ENCODE measurements at regions not wholly inside any gene's neighbourhood (a gene's known extent, or its start where the extent isn't known, plus 50 kb on each side); places are given as distances from the start of the nearest gene placed in this dataset.

DNA sequence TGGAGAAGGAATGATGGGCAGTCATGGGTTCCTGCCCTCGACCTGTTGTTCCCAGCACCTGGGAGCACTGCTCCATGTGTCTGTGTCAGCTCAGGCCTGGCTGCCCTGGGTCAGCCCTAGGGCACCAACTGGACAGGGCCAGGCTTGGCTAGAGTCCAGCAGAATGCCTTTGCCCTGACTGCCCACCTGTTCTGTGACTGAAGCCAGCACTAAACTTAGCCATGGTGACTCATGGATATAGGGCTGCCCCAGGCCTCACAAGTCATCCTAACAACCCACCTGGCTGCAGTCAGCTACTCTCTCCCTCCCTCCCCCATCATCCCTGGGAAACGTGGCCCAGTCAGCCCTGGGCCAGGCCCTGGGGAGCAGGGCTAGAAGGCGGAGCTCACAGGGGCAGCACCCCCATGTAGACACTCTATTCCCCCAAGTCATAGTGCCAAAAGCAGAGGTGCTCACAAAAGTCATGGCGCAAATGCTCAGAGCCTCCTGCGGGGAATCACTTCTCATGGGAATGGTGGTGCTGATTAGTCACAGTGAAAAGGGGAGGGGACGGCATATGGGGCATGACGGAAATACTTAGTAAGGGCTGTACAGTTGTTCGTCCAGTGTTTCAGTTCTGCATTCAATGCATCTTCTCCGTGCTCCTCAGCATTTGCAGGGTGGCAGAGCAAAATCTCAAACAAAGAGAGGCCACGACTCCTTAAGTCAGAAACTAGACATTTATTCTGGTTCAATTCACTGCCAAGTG is 52.0 kb upstream of the NTF3 start:
- WGBS, result 79% methylated on average over 10 of the region's 10 CpGs
- no peaks in the 10 kb centered on the region for H3K4me1 ChIP-seq (ENCODE audit: control insufficient read depth in 4 of 4, insufficient read depth in 4 of 4, low read length in 3 of 4)
- DNase-seq (ENCODE audit: low spot score), result no peak
- no peak for TF ChIP-seq YY1 (IDR thresholded peaks at IDR 0.05)
- TF ChIP-seq SP1 (IDR thresholded peaks at IDR 0.05), result no peak
- no peak for TF ChIP-seq NR2F2 (IDR thresholded peaks at IDR 0.05)
- TF ChIP-seq FOXA2 (IDR thresholded peaks at IDR 0.05), result no peak
- no peak for TF ChIP-seq HNF4A (conservative IDR thresholded peaks at IDR 0.05)
- TF ChIP-seq FOXA1 (IDR thresholded peaks at IDR 0.05), result no peak
- TF ChIP-seq, protein P1, sequence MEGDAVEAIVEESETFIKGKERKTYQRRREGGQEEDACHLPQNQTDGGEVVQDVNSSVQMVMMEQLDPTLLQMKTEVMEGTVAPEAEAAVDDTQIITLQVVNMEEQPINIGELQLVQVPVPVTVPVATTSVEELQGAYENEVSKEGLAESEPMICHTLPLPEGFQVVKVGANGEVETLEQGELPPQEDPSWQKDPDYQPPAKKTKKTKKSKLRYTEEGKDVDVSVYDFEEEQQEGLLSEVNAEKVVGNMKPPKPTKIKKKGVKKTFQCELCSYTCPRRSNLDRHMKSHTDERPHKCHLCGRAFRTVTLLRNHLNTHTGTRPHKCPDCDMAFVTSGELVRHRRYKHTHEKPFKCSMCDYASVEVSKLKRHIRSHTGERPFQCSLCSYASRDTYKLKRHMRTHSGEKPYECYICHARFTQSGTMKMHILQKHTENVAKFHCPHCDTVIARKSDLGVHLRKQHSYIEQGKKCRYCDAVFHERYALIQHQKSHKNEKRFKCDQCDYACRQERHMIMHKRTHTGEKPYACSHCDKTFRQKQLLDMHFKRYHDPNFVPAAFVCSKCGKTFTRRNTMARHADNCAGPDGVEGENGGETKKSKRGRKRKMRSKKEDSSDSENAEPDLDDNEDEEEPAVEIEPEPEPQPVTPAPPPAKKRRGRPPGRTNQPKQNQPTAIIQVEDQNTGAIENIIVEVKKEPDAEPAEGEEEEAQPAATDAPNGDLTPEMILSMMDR (IDR thresholded peaks at IDR 0.05; ENCODE audit: low read depth, low read length, missing input control), result no peak
- TF ChIP-seq RAD21 (IDR thresholded peaks at IDR 0.05), result no peak
- TF ChIP-seq, protein P2, sequence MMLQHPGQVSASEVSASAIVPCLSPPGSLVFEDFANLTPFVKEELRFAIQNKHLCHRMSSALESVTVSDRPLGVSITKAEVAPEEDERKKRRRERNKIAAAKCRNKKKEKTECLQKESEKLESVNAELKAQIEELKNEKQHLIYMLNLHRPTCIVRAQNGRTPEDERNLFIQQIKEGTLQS (IDR thresholded peaks at IDR 0.05), result no peak
- no peak for TF ChIP-seq GABPA (IDR thresholded peaks at IDR 0.05 in 1 of 2, conservative IDR thresholded peaks at IDR 0.05 in 1 of 2)
- no peak for TF ChIP-seq EGR1 (IDR thresholded peaks at IDR 0.05; ENCODE audit: low read depth in 2 of 2)
- TF ChIP-seq, protein P3, sequence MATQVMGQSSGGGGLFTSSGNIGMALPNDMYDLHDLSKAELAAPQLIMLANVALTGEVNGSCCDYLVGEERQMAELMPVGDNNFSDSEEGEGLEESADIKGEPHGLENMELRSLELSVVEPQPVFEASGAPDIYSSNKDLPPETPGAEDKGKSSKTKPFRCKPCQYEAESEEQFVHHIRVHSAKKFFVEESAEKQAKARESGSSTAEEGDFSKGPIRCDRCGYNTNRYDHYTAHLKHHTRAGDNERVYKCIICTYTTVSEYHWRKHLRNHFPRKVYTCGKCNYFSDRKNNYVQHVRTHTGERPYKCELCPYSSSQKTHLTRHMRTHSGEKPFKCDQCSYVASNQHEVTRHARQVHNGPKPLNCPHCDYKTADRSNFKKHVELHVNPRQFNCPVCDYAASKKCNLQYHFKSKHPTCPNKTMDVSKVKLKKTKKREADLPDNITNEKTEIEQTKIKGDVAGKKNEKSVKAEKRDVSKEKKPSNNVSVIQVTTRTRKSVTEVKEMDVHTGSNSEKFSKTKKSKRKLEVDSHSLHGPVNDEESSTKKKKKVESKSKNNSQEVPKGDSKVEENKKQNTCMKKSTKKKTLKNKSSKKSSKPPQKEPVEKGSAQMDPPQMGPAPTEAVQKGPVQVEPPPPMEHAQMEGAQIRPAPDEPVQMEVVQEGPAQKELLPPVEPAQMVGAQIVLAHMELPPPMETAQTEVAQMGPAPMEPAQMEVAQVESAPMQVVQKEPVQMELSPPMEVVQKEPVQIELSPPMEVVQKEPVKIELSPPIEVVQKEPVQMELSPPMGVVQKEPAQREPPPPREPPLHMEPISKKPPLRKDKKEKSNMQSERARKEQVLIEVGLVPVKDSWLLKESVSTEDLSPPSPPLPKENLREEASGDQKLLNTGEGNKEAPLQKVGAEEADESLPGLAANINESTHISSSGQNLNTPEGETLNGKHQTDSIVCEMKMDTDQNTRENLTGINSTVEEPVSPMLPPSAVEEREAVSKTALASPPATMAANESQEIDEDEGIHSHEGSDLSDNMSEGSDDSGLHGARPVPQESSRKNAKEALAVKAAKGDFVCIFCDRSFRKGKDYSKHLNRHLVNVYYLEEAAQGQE (IDR thresholded peaks at IDR 0.05), result no peak
- no peak for TF ChIP-seq TAF1 (conservative IDR thresholded peaks at IDR 0.05)
- H3K4me3 ChIP-seq (ENCODE audit: low read depth in 1 of 3, low read length in 3 of 3), result no peak overlapping the region
- no peaks in the 10 kb centered on the region for H3K27me3 ChIP-seq (ENCODE audit: control insufficient read depth in 4 of 4, insufficient read depth in 4 of 4, low read length in 3 of 4)
- H3K27ac ChIP-seq (ENCODE audit: low read depth in 1 of 2, low read length in 2 of 2), result no peak overlapping the region
- no peaks in the 10 kb centered on the region for H3K36me3 ChIP-seq (ENCODE audit: control insufficient read depth in 4 of 4, insufficient read depth in 3 of 4, low read depth in 1 of 4, low read length in 3 of 4)
- no peaks in the 10 kb centered on the region for H3K9me3 ChIP-seq (ENCODE audit: control insufficient read depth in 4 of 4, low read length in 3 of 4)
- H3K9ac ChIP-seq (ENCODE audit: low read depth in 1 of 2, low read length in 2 of 2), result no peak overlapping the region
